K562 (cell line): ENCODE measurements at regions not wholly inside any gene's neighbourhood (a gene's known extent, or its start where the extent isn't known, plus 50 kb on each side); places are given as distances from the start of the nearest gene placed in this dataset.

Experiments used
- ATAC-seq: fragments of 200-7000 bp; cut with Tn5 transposase; 3 replicates; pipeline ENCODE4 v1.9.1; 2020; ENCODE audit warnings: moderate library complexity
- BruUV-seq: library from RNA; stranded (reverse); fragments of 400-500 nt; replicated peaks from 2 replicates; lab custom pipeline; 2021; lab: Mats Ljungman, UMichigan
- CTCF ChIA-PET: fragments of 300-600 bp; formaldehyde crosslinking; extraction: SDS; loops from one replicate; lab custom pipeline; 2021; ENCODE audit warnings: low intra/inter-chr PET ratio; lab: Yijun Ruan, JAX
- POLR2A ChIA-PET: fragments of 300-600, 350-650 bp; sonication (Branson Sonifier 250); formaldehyde crosslinking; extraction: SDS; loops from one replicate; lab custom pipeline; 2021; ENCODE audit warnings: antibody characterized with exemption, inconsistent platforms; lab: Yijun Ruan, JAX
- DNase-seq, 4 experiments: peaks; one replicate each; pipeline versions ENCODE4 v3.0.0 to v3.0.0-alpha.2; 2011 to 2018; ENCODE audit warnings: low spot score in 3 of 4, mixed read lengths in 3 of 4; ENCODE audit errors: extremely low read depth in 1 of 4
- FAIRE-seq: peaks from 2 replicates; lab custom pipeline; 2011; peaks lifted over from hg19 to GRCh38; lab: Jason Lieb, UNC
- H2AFZ ChIP-seq: 2 replicates; pipeline ENCODE4 v1.6.0; 2011; ENCODE audit warnings: low read depth, low read length, control low read depth, inconsistent platforms
- H3K27ac ChIP-seq: fragments of 200-600 bp; 3 replicates; pipeline ENCODE4 v1.8.0; 2011; ENCODE audit warnings: low read depth, mild to moderate bottlenecking, control low read depth, inconsistent platforms, low read length, moderate library complexity, mixed read lengths; ENCODE audit errors: extremely low read depth
- H3K27me3 ChIP-seq, 2 experiments: fragments of 300-600 bp in 1 of 2; 2 replicates in 1 of 2; 3 replicates in 1 of 2; pipeline versions ENCODE4 v1.6.0 to v1.8.0; 2011; ENCODE audit warnings: inconsistent platforms in 2 of 2, low read length in 2 of 2, mild to moderate bottlenecking in 1 of 2, mixed read lengths in 1 of 2, moderate library complexity in 1 of 2; ENCODE audit not compliant: control insufficient read depth in 2 of 2, insufficient read depth in 2 of 2
- H3K36me3 ChIP-seq: fragments of 300-600 bp; 3 replicates; pipeline ENCODE4 v1.8.0; 2011; ENCODE audit warnings: mild to moderate bottlenecking, low read length, inconsistent platforms; ENCODE audit not compliant: control insufficient read depth, insufficient read depth
- H3K4me1 ChIP-seq, 2 experiments: fragments of 200-600 bp in 1 of 2; replicated peaks in 1 of 2; 2 replicates in 1 of 2; 3 replicates in 1 of 2; pipeline versions ENCODE4 v1.5.1 to v1.8.0; 2011; ENCODE audit warnings: inconsistent platforms in 2 of 2, low read length in 2 of 2, mild to moderate bottlenecking in 1 of 2, mixed read lengths in 1 of 2, moderate library complexity in 1 of 2; ENCODE audit not compliant: control insufficient read depth in 2 of 2, insufficient read depth in 2 of 2
- H3K4me2 ChIP-seq: 2 replicates; pipeline ENCODE4 v1.6.1; 2011; ENCODE audit warnings: low read length, control low read depth, inconsistent platforms, mixed read lengths; ENCODE audit not compliant: insufficient read depth
- H3K4me3 ChIP-seq: fragments of 200-600 bp; sonication (generic), shearing (Covaris generic); 2 replicates; pipeline ENCODE4 v1.5.1; 2016; ENCODE audit warnings: control low read depth, inconsistent platforms
- H3K79me2 ChIP-seq: fragments of 200-600 bp; 3 replicates; pipeline ENCODE4 v1.8.0; 2011; ENCODE audit warnings: low read length, inconsistent platforms; ENCODE audit not compliant: control insufficient read depth, insufficient read depth
- H3K9ac ChIP-seq, 2 experiments: 2 replicates each; pipeline versions ENCODE4 v1.6.0 to v1.6.1; 2011; ENCODE audit warnings: low read depth in 2 of 2, low read length in 2 of 2, control low read depth in 1 of 2, inconsistent platforms in 1 of 2, mild to moderate bottlenecking in 1 of 2, mixed read lengths in 1 of 2; ENCODE audit not compliant: insufficient read depth in 1 of 2
- H3K9me1 ChIP-seq: one replicate; pipeline ENCODE4 v1.6.0; 2011; ENCODE audit warnings: inconsistent platforms, mild to moderate bottlenecking, low read length, moderate library complexity; ENCODE audit not compliant: control insufficient read depth, insufficient read depth
- H3K9me3 ChIP-seq: replicated peaks from 2 replicates; pipeline ENCODE4 v1.5.1; 2011; ENCODE audit warnings: low read depth, low read length, inconsistent platforms; ENCODE audit not compliant: control insufficient read depth, insufficient read depth
- H4K20me1 ChIP-seq: replicated peaks from 2 replicates; pipeline ENCODE4 v1.6.1; 2011; ENCODE audit warnings: low read length, inconsistent platforms, mixed read lengths; ENCODE audit not compliant: control insufficient read depth, insufficient read depth
- ARID2 ChIP-seq: fragments of 450-650 bp; IDR thresholded peaks from 2 replicates; pipeline ENCODE4 v1.6.1; 2017; ENCODE audit warnings: antibody characterized with exemption, mild to moderate bottlenecking
- CBX1 ChIP-seq: sonication (generic); IDR thresholded peaks from 2 replicates; pipeline ENCODE4 v1.6.1; 2016; ENCODE audit warnings: antibody characterized with exemption, low read depth, mild to moderate bottlenecking
- GABPA ChIP-seq: fragments of 200-800 bp; sonication (Bioruptor generic); conservative IDR thresholded peaks from 2 replicates; pipeline ENCODE4 v1.6.1; 2016; ENCODE audit warnings: low read depth, missing genetic modification characterization, missing compliant biosample characterization
- GATAD2A ChIP-seq: fragments of 450-650 bp; IDR thresholded peaks from 2 replicates; pipeline ENCODE4 v1.6.1; 2017
- HDAC8 ChIP-seq: fragments of 450-650 bp; IDR thresholded peaks from 2 replicates; pipeline ENCODE4 v1.6.1; 2016; ENCODE audit warnings: mild to moderate bottlenecking, missing genetic modification characterization, moderate library complexity, missing compliant biosample characterization
- MCM5 ChIP-seq: fragments of 450-650 bp; IDR thresholded peaks from 2 replicates; pipeline ENCODE4 v1.6.1; 2016; ENCODE audit warnings: low read depth
- NFYB ChIP-seq: IDR thresholded peaks from 2 replicates; pipeline ENCODE4 v1.6.1; 2011; ENCODE audit warnings: mild to moderate bottlenecking, moderate library complexity; ENCODE audit not compliant: insufficient read length; ENCODE audit errors: extremely low read depth
- RUNX1 ChIP-seq: sonication (generic); IDR thresholded peaks from 2 replicates; pipeline ENCODE4 v1.6.1; 2016; ENCODE audit warnings: antibody characterized with exemption, low read depth
- SMARCA4 ChIP-seq: fragments of 450-650 bp; IDR thresholded peaks from 2 replicates; pipeline ENCODE4 v1.6.1; 2016
- SMARCE1 ChIP-seq: fragments of 450-650 bp; IDR thresholded peaks from 2 replicates; pipeline ENCODE4 v1.7.1; 2016; ENCODE audit warnings: mild to moderate bottlenecking
- SRSF3 ChIP-seq: fragments of 200-400 bp; formaldehyde crosslinking; IDR thresholded peaks from 2 replicates; pipeline ENCODE4 v1.6.1; 2016; ENCODE audit warnings: mild to moderate bottlenecking, low read length, moderate library complexity; ENCODE audit not compliant: insufficient read depth
- SUPT5H ChIP-seq: fragments of 450-650 bp; IDR thresholded peaks from 2 replicates; pipeline ENCODE4 v1.6.1; 2016
- TAF9B ChIP-seq: fragments of 450-650 bp; IDR thresholded peaks from 2 replicates; pipeline ENCODE4 v1.6.1; 2018; ENCODE audit warnings: mild to moderate bottlenecking; ENCODE audit not compliant: partially characterized antibody
- ZBED1 ChIP-seq: IDR thresholded peaks from 2 replicates; pipeline ENCODE4 v1.6.1; 2014
- ZKSCAN3 ChIP-seq: fragments of 250-450 bp; sonication (Bioruptor Pico); IDR thresholded peaks from 2 replicates; pipeline ENCODE4 v1.4.0; 2020
- ZNF431 ChIP-seq: sonication (generic); formaldehyde crosslinking; IDR thresholded peaks from 2 replicates; pipeline ENCODE4 v1.8.0; 2022; ENCODE audit warnings: mild to moderate bottlenecking, missing genetic modification reagents
- WGBS: fragments of 100-300 bp; shearing (Covaris generic); methylation state at CpG from one replicate; pipeline ENCODE4 v1.1.6; 2016; ENCODE audit warnings: low coverage, mixed read lengths; ENCODE audit not compliant: insufficient coverage; ENCODE audit errors: missing lambda C conversion rate; 5-methylcytosine and 5-hydroxymethylcytosine counted together
- in situ Hi-C: fragments of 300-500 bp; cut with MboI; formaldehyde crosslinking; loops from 4 replicates; pipeline ENCODE4 v1.15.0; 2018; ENCODE audit warnings: inconsistent platforms, mixed read lengths
- intact Hi-C: fragments of 100-400 bp; cut with micrococcal nuclease; formaldehyde crosslinking; loops from 2 replicates; pipeline ENCODE4 v1.14.2; 2022
- TF ChIP-seq, protein P1 (sequence below): fragments of 450-650 bp; IDR thresholded peaks from 2 replicates; pipeline ENCODE4 v1.6.1; 2018; ENCODE audit warnings: mild to moderate bottlenecking, low read depth; ENCODE audit not compliant: partially characterized antibody
- TF ChIP-seq, protein P2 (sequence below): IDR thresholded peaks from 3 replicates; pipeline ENCODE4 v1.6.1; 2011; ENCODE audit warnings: borderline replicate concordance, mild to moderate bottlenecking; ENCODE audit not compliant: insufficient read length, insufficient read depth

DNA sequence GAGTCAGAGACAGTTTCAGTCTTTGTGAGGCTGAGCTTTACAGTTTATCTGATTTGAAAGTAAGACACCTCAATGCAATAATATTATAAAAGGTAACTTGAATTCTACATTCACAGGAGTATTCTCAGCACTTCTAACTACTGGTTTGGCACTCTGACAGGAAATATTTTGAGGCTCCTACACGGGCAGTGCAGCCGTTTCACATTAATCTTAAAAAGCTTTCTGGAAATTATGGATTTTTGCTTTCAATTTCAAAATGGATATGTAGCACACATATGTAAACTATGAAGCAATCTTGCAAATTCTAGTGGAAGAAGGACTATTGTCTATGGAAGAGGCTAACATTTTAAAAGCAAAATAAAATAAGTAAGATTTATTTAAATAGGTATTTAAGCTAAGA, 262.9 kb upstream of the SNX7 start:
- Histone ChIP-seq H3K79me2 (no peaks in the 10 kb centered on the region), H4K20me1 (no peaks in the 10 kb centered on the region), H3K9me3 (no peaks in the 10 kb centered on the region), H3K9ac (no peak overlapping the region), H2AFZ (no peak overlapping the region), H3K9me1 (no peaks in the 10 kb centered on the region), H3K4me3 (no peak overlapping the region), H3K4me1 (no peaks in the 10 kb centered on the region), H3K27ac (no peak overlapping the region), H3K27me3 (no peaks in the 10 kb centered on the region), H3K36me3 (no peaks in the 10 kb centered on the region), H3K4me2 (no peak overlapping the region)
- no TSS peak for BruUV-seq
- CTCF ChIA-PET, result no interaction called here
- intact Hi-C loops (no loop called here), in situ Hi-C loops (no loop called here)
- ATAC-seq, result no peak
- no peak for DNase-seq
- 3% methylated on average over 2 of the region's 2 CpGs for WGBS
- no peak for FAIRE-seq
- POLR2A ChIA-PET, result no interaction called here
- TF ChIP-seq SRSF3 (no peak), NFYB (no peak), SMARCA4 (no peak), GABPA (tag) (no peak), SUPT5H (no peak), RUNX1 (no peak), ZBED1 (no peak), MCM5 (no peak), SMARCE1 (no peak), HDAC8 (tag) (no peak), GATAD2A (no peak), TAF9B (no peak), ZNF431 (CRISPR knock-in tag) (no peak), ARID2 (no peak), ZKSCAN3 (CRISPR knock-in tag) (no peak), CBX1 (no peak)
- TF ChIP-seq, protein P1, sequence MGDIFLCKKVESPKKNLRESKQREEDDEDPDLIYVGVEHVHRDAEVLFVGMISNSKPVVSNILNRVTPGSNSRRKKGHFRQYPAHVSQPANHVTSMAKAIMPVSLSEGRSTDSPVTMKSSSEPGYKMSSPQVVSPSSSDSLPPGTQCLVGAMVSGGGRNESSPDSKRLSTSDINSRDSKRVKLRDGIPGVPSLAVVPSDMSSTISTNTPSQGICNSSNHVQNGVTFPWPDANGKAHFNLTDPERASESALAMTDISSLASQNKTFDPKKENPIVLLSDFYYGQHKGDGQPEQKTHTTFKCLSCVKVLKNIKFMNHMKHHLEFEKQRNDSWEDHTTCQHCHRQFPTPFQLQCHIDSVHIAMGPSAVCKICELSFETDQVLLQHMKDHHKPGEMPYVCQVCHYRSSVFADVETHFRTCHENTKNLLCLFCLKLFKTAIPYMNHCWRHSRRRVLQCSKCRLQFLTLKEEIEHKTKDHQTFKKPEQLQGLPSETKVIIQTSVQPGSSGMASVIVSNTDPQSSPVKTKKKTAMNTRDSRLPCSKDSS, result no peak
- TF ChIP-seq, protein P2, sequence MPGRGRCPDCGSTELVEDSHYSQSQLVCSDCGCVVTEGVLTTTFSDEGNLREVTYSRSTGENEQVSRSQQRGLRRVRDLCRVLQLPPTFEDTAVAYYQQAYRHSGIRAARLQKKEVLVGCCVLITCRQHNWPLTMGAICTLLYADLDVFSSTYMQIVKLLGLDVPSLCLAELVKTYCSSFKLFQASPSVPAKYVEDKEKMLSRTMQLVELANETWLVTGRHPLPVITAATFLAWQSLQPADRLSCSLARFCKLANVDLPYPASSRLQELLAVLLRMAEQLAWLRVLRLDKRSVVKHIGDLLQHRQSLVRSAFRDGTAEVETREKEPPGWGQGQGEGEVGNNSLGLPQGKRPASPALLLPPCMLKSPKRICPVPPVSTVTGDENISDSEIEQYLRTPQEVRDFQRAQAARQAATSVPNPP, result no peak
